Small intestine (tissue), 7 donors: ENCODE measurements at regions not wholly inside any gene's neighbourhood (a gene's known extent, or its start where the extent isn't known, plus 50 kb on each side); places are given as distances from the start of the nearest gene placed in this dataset.

Source experiments
- DNase-seq, 2 donors: peaks; one replicate each; pipeline versions ENCODE4 v3.0.0 to v3.0.0-alpha.2; 2013
- FAIRE-seq: peaks from 2 replicates; lab custom pipeline; 2012; peaks lifted over from hg19 to GRCh38; lab: Jason Lieb, UNC
- H3K27ac ChIP-seq, 3 donors: one replicate each; pipeline ENCODE4 v1.5.1; 2013; ENCODE audit warnings: low read length in 2 of 3, mild to moderate bottlenecking in 2 of 3, control low read depth in 1 of 3, inconsistent platforms in 1 of 3, low read depth in 1 of 3, moderate library complexity in 1 of 3
- H3K27me3 ChIP-seq, 3 donors: one replicate each; pipeline ENCODE4 v1.6.1; 2013; ENCODE audit warnings: low read length in 3 of 3, inconsistent platforms in 1 of 3; ENCODE audit not compliant: control insufficient read depth in 3 of 3, insufficient read depth in 3 of 3
- H3K36me3 ChIP-seq, 3 donors: one replicate each; pipeline ENCODE4 v1.6.1; 2013; ENCODE audit warnings: low read length in 3 of 3, inconsistent platforms in 1 of 3, low read depth in 1 of 3, mild to moderate bottlenecking in 1 of 3, moderate library complexity in 1 of 3; ENCODE audit not compliant: control insufficient read depth in 3 of 3, insufficient read depth in 2 of 3
- H3K4me1 ChIP-seq, 3 donors: one replicate each; pipeline ENCODE4 v1.6.1; 2013; ENCODE audit warnings: low read length in 2 of 3, inconsistent platforms in 1 of 3, low read depth in 1 of 3, mild to moderate bottlenecking in 1 of 3, moderate library complexity in 1 of 3; ENCODE audit not compliant: control insufficient read depth in 3 of 3, insufficient read depth in 2 of 3
- H3K4me3 ChIP-seq, 3 donors: one replicate each; pipeline ENCODE4 v1.5.1; 2013; ENCODE audit warnings: low read length in 3 of 3, control low read depth in 1 of 3, inconsistent platforms in 1 of 3, low read depth in 1 of 3, mild to moderate bottlenecking in 1 of 3, moderate library complexity in 1 of 3
- H3K9me3 ChIP-seq, 2 donors: one replicate each; pipeline ENCODE4 v1.6.1; 2013; ENCODE audit warnings: low read depth in 1 of 2, low read length in 1 of 2; ENCODE audit not compliant: control insufficient read depth in 2 of 2, insufficient read depth in 1 of 2
- WGBS, 3 donors: extraction: QIAGEN DNeasy Blood & Tissue Kit; methylation state at CpG; one replicate each; pipeline ENCODE4 v1.1.7; 2013; 5-methylcytosine and 5-hydroxymethylcytosine counted together
- donor health status: healthy with polysubstance abuse.
- donor health status: control.
- donor health status: control.
- donor health status: Bipolar disorder and iron deficiency.
- donor health status: healthy.

DNA sequence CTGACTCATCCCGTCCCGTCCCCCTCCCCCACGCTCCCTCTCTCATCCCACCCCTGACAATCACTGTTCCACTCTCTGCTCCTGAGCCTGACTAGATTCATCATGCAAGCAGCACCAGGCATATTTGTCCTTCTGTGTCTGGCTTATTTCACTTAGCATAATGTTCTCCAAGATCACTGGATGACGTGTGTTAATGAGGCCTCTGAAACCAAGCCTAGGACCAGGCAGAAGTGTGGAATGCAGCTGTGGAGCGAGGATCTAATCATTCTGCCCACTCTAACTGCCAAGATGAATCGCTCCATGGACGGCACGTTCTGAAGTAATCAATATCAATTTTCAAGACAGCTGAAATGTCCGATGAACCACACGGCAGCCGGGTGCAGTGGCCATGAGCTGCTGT, 122.4 kb upstream of the ZNF236 start:
- H3K36me3 ChIP-seq: no peaks in the 10 kb centered on the region

DNA sequence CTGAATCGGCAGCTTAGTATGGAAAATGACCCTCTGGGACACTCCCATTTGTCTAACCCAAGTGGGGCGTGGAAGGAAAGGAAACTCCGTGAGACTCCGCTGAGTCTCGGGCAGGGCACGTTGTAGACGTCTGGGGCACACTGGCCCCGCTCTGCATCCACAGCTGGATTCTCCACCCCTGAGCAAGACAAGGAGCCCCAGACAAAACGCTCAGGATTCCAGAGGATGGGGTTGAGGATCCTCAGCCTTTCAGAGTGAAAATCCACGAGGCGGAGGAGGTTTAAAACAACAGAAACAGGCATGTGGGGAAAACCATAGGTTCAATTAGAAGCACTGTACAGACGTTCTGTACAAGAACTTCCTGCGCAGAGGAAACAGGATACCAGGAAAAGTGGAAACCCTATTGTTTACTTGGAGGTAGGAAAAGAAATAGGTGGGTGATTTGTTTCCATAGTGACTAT, 124.9 kb upstream of the ZNF236 start:
- Histone ChIP-seq H3K4me3 (no peak overlapping the region), H3K36me3 (no peaks in the 10 kb centered on the region), H3K27me3 (peaks cover 0 to 2% (median 0%) of the 10 kb centered on the region in 3 donors), H3K27ac (peak overlapping the region in 1 of 3 donors; percentile 37), H3K4me1 (no peaks in the 10 kb centered on the region), H3K9me3 (no peaks in the 10 kb centered on the region)
- DNase-seq (peak; percentile 16 to 44), FAIRE-seq (no peak)
- 10 to 13% (median 11%) methylated on average over 13 of the region's 13 CpGs for WGBS, 3 donors

More for the DNA sequence above, 122.4 kb upstream of the ZNF236 start:
- Histone ChIP-seq H3K4me1 (no peaks in the 10 kb centered on the region), H3K9me3 (no peaks in the 10 kb centered on the region), H3K27me3 (peaks cover 0 to 2% (median 0%) of the 10 kb centered on the region in 3 donors), H3K27ac (no peak overlapping the region), H3K4me3 (no peak overlapping the region)
- WGBS, 3 donors: 67 to 70% (median 68%) methylated on average over 11 of the region's 11 CpGs
- DNase-seq: no peak
- FAIRE-seq: no peak

DNA sequence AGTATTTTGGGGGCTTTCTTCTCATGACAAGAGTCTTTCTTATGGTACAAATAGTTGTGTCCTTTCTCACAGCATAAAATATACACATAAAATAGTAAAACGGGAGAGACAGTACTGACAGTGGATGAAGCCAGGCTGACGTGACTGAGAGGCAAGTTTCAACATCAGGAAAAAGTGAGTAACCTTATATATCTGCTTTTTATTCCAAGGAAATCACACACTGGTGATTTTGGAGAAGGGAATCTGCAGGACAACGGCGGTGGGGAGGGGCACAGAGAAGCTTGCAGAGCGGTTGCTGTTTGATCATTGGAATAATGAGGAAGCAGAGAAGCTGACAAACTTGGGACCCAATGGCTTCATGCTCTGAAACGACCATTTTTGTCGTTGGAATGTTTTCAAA, 130.6 kb upstream of the ZNF236 start:
- 43 to 52% (median 52%) methylated on average over 7 of the region's 7 CpGs for WGBS, 3 donors
- H3K27ac ChIP-seq: no peak overlapping the region
- no peak for FAIRE-seq

GRCh38 chr18:76689646-76690264, 132.6 kb upstream of the ZNF236 start:
- peaks cover 0 to 6% (median 0%) of the 10 kb centered on the region in 3 donors for H3K27me3 ChIP-seq
- H3K9me3 ChIP-seq: no peaks in the 10 kb centered on the region
- DNase-seq (no peak), FAIRE-seq (no peak)
- H3K27ac ChIP-seq: no peak overlapping the region
- no peaks in the 10 kb centered on the region for H3K4me1 ChIP-seq
- WGBS, 3 donors: 55 to 70% (median 60%) methylated on average over 7 of the region's 7 CpGs
- no peak overlapping the region for H3K4me3 ChIP-seq
- no peaks in the 10 kb centered on the region for H3K36me3 ChIP-seq

More for the DNA sequence above, 130.6 kb upstream of the ZNF236 start:
- H3K36me3 ChIP-seq: no peaks in the 10 kb centered on the region
- no peaks in the 10 kb centered on the region for H3K9me3 ChIP-seq
- H3K4me1 ChIP-seq: no peaks in the 10 kb centered on the region
- peaks cover 0 to 6% (median 0%) of the 10 kb centered on the region in 3 donors for H3K27me3 ChIP-seq
- DNase-seq: no peak
- H3K4me3 ChIP-seq: no peak overlapping the region

DNA sequence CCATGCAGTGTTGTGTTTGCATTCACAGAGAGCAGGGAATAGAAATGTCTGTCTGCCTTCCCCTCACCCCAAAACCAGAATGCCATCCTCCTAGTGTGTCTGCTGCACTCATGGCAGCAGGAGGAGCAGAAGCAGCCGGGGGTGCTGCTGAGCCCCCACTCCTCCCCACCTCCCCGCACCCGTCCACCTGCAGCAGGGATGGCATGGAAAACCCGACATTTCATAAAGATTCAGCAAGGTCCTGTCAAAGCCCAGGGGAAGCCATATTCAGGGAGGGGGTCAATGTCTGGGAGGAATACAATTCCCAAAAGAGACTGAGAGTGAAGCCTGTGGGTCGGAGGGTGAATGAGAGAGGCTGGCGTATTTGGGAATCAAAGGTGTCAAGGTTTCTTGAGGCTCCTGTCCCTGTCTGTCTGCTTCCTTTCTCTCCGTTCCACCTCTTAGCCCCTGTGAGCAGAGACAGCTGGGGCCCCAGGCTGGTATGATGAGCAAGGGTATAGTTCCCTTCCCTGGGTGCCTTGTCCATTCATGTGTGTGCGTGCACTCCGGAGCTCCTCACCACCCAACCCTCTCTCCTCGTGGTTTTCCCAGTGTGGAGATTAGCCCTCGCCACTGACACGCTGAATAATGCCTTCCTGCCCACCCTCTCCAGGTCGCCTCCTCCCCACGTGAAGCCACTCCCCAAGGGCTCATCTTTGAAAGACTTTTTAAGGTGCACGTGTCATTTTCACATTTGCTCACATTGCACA, 133.5 kb upstream of the ZNF236 start:
- no peaks in the 10 kb centered on the region for H3K4me1 ChIP-seq
- DNase-seq: no peak
- peaks cover 0 to 6% (median 0%) of the 10 kb centered on the region in 3 donors for H3K27me3 ChIP-seq
- H3K27ac ChIP-seq: no peak overlapping the region
- no peaks in the 10 kb centered on the region for H3K36me3 ChIP-seq
- 55 to 63% (median 56%) methylated on average over 15 of the region's 15 CpGs for WGBS, 3 donors
- FAIRE-seq: no peak
- no peak overlapping the region for H3K4me3 ChIP-seq
- no peaks in the 10 kb centered on the region for H3K9me3 ChIP-seq

GRCh38 chr18:76687304-76687962, 134.9 kb upstream of the ZNF236 start:
- FAIRE-seq (no peak), DNase-seq (no peak)
- H3K4me3 ChIP-seq: no peak overlapping the region
- no peaks in the 10 kb centered on the region for H3K4me1 ChIP-seq
- H3K27me3 ChIP-seq: peaks cover 0 to 6% (median 0%) of the 10 kb centered on the region in 3 donors
- peak overlapping the region in 1 of 3 donors; percentile 36 for H3K27ac ChIP-seq
- H3K9me3 ChIP-seq: no peaks in the 10 kb centered on the region
- H3K36me3 ChIP-seq: no peaks in the 10 kb centered on the region
- WGBS, 3 donors: 45 to 71% (median 58%) methylated on average over 10 of the region's 10 CpGs

- Histone ChIP-seq H3K27me3 (peaks cover 0 to 6% (median 0%) of the 10 kb centered on the region in 3 donors), H3K36me3 (no peaks in the 10 kb centered on the region), H3K9me3 (no peaks in the 10 kb centered on the region), H3K4me3 (no peak overlapping the region), H3K4me1 (no peaks in the 10 kb centered on the region), H3K27ac (peak overlapping the region in 1 of 3 donors; percentile 8)
- DNase-seq (peak; percentile 42 to 54), FAIRE-seq (no peak)
- WGBS, 3 donors: 10 to 18% (median 14%) methylated on average over 11 of the region's 11 CpGs
These were observed 135.6 kb upstream of the ZNF236 start for GRCh38 chr18:76686737-76687231.

DNA sequence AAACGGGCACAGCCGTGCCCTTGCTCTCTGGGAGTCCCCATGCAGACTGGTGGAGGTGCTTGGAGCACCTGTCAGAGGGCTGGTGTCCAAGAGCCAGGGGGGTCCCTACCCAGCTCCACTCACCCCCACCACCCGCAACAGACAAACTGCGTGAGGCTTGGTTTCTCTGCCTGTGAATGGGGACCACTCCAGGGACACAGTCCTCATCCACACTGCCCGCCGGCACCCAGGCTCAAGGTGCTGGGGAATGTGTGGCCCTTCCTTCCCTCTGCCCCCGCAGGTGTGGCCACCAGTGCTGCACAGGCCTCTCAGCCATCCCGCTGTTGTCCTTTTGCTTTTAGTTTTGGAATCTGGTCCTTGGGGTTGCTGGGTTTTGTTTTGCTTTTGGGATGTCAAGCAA, 136.5 kb upstream of the ZNF236 start:
- no peaks in the 10 kb centered on the region for H3K4me1 ChIP-seq
- H3K27me3 ChIP-seq: peaks cover 0 to 6% (median 0%) of the 10 kb centered on the region in 3 donors
- WGBS, 3 donors: 92 to 95% (median 94%) methylated on average over 8 of the region's 8 CpGs
- no peaks in the 10 kb centered on the region for H3K36me3 ChIP-seq
- no peak for DNase-seq
- no peak overlapping the region for H3K4me3 ChIP-seq
- no peaks in the 10 kb centered on the region for H3K9me3 ChIP-seq
- H3K27ac ChIP-seq: no peak overlapping the region
- no peak for FAIRE-seq
